IMR-90 (cell line): ENCODE measurements at regions not wholly inside any gene's neighbourhood (a gene's known extent, or its start where the extent isn't known, plus 50 kb on each side); places are given as distances from the start of the nearest gene placed in this dataset.

Experiments
- CEBPB ChIP-seq: IDR thresholded peaks from 2 replicates; pipeline ENCODE4 v1.6.1; 2012; ENCODE audit warnings: low read depth, low read length, improper control_type of control experiment
- CTCF ChIP-seq: conservative IDR thresholded peaks from 2 replicates; pipeline ENCODE4 v1.5.1; 2012; ENCODE audit warnings: mild to moderate bottlenecking, low read depth, low read length, improper control_type of control experiment
- ELK1 ChIP-seq: fragments of 150-350 bp; IDR thresholded peaks from 2 replicates; pipeline ENCODE4 v1.6.1; 2016; ENCODE audit warnings: low read depth, mild to moderate bottlenecking, low read length, moderate library complexity, borderline replicate concordance
- MAZ ChIP-seq: IDR thresholded peaks from 2 replicates; pipeline ENCODE4 v1.6.1; 2012; ENCODE audit warnings: low read depth, mild to moderate bottlenecking, low read length, improper control_type of control experiment, moderate library complexity, borderline replicate concordance
- POLR2A ChIP-seq: IDR thresholded peaks from 2 replicates; pipeline ENCODE4 v1.6.1; 2012; ENCODE audit warnings: mild to moderate bottlenecking, low read depth, low read length
- RAD21 ChIP-seq: IDR thresholded peaks from 2 replicates; pipeline ENCODE4 v1.6.1; 2012; ENCODE audit warnings: low read length, improper control_type of control experiment
- RCOR1 ChIP-seq: IDR thresholded peaks from 2 replicates; pipeline ENCODE4 v1.6.1; 2012; ENCODE audit warnings: mild to moderate bottlenecking, low read length, improper control_type of control experiment; ENCODE audit not compliant: insufficient replicate concordance
- SMC3 ChIP-seq: fragments of 150-350 bp; IDR thresholded peaks from 2 replicates; pipeline ENCODE4 v1.6.1; 2016; ENCODE audit warnings: low read depth, mild to moderate bottlenecking, antibody characterized with exemption, low read length, moderate library complexity
- USF2 ChIP-seq: fragments of 150-350 bp; IDR thresholded peaks from 2 replicates; pipeline ENCODE4 v1.6.1; 2017; ENCODE audit warnings: mild to moderate bottlenecking, antibody characterized with exemption, low read length, low read depth

GRCh38 chr6:14959324-14959885 lies 286.5 kb upstream of the JARID2 start:
- no peak for TF ChIP-seq CTCF
- no peak for TF ChIP-seq RAD21
- TF ChIP-seq POLR2A: no peak
- no peak for TF ChIP-seq RCOR1
- TF ChIP-seq ELK1: no peak
- no peak for TF ChIP-seq SMC3
- TF ChIP-seq MAZ: no peak
- TF ChIP-seq CEBPB: no peak
- no peak for TF ChIP-seq USF2
